Mesenchymal stem cell (in vitro differentiated cells and primary cell): ENCODE measurements at regions not wholly inside any gene's neighbourhood (a gene's known extent, or its start where the extent isn't known, plus 50 kb on each side); places are given as distances from the start of the nearest gene placed in this dataset.
A peak's percentile ranks its signal among the peaks of the same experiment; 100 is the strongest.

Experiments used
- DNase-seq: peaks from one replicate; pipeline ENCODE4 v3.0.0-alpha.2; 2013
- H2AFZ ChIP-seq: one replicate; pipeline ENCODE4 v1.6.1; 2013; ENCODE audit warnings: low read depth, mild to moderate bottlenecking, control low read depth, inconsistent platforms, low read length, moderate library complexity
- H2AK5ac ChIP-seq: 2 replicates; pipeline ENCODE4 v1.6.1; 2013; ENCODE audit warnings: low read length, moderate library complexity, mild to moderate bottlenecking, inconsistent platforms; ENCODE audit not compliant: severe bottlenecking
- H2BK120ac ChIP-seq: one replicate; pipeline ENCODE4 v1.6.1; 2013; ENCODE audit warnings: low read depth, mild to moderate bottlenecking, inconsistent platforms, low read length, moderate library complexity
- H2BK12ac ChIP-seq, 2 experiments: one replicate each; pipeline ENCODE4 v1.6.1; 2013; ENCODE audit warnings: inconsistent platforms in 2 of 2, low read length in 2 of 2, mild to moderate bottlenecking in 2 of 2, moderate library complexity in 2 of 2, control low read depth in 1 of 2
- H2BK15ac ChIP-seq: one replicate; pipeline ENCODE4 v1.6.1; 2013; ENCODE audit warnings: mild to moderate bottlenecking, low read depth, inconsistent platforms; ENCODE audit not compliant: poor library complexity, severe bottlenecking
- H2BK5ac ChIP-seq: 2 replicates; pipeline ENCODE4 v1.6.1; 2013; ENCODE audit warnings: low read depth, mild to moderate bottlenecking, low read length, control low read depth, inconsistent platforms; ENCODE audit not compliant: poor library complexity, severe bottlenecking
- H3K14ac ChIP-seq, 2 experiments: one replicate each; pipeline ENCODE4 v1.6.1; 2013; ENCODE audit warnings: inconsistent platforms in 2 of 2, low read length in 2 of 2, control low read depth in 1 of 2, mild to moderate bottlenecking in 1 of 2, moderate library complexity in 1 of 2
- H3K18ac ChIP-seq, 2 experiments: one replicate each; pipeline ENCODE4 v1.6.1; 2013; ENCODE audit warnings: inconsistent platforms in 2 of 2, low read length in 2 of 2, control low read depth in 1 of 2, low read depth in 1 of 2, mild to moderate bottlenecking in 1 of 2
- H3K23ac ChIP-seq, 2 experiments: one replicate each; pipeline ENCODE4 v1.6.1; 2013; ENCODE audit warnings: inconsistent platforms in 2 of 2, low read length in 2 of 2, mild to moderate bottlenecking in 2 of 2, moderate library complexity in 2 of 2, control low read depth in 1 of 2
- H3K27ac ChIP-seq: 2 replicates; pipeline ENCODE4 v1.5.1; 2013; ENCODE audit warnings: mild to moderate bottlenecking, moderate library complexity, low read length, control low read depth, inconsistent platforms; ENCODE audit not compliant: poor library complexity, severe bottlenecking
- H3K27me3 ChIP-seq, 2 experiments: 2 replicates each; pipeline versions ENCODE4 v1.6.1 to v1.7.0; 2013; ENCODE audit warnings: low read length in 2 of 2, mild to moderate bottlenecking in 2 of 2, moderate library complexity in 2 of 2, control low read depth in 1 of 2, inconsistent platforms in 1 of 2; ENCODE audit not compliant: control insufficient read depth in 1 of 2, insufficient read depth in 1 of 2
- H3K36me3 ChIP-seq, 2 experiments: 2 replicates each; pipeline versions ENCODE4 v1.6.1 to v1.7.0; 2013; ENCODE audit warnings: low read length in 2 of 2, control low read depth in 1 of 2, inconsistent platforms in 1 of 2, low read depth in 1 of 2, mild to moderate bottlenecking in 1 of 2; ENCODE audit not compliant: insufficient read depth in 2 of 2, control insufficient read depth in 1 of 2
- H3K4ac ChIP-seq, 2 experiments: one replicate each; pipeline ENCODE4 v1.6.1; 2013; ENCODE audit warnings: inconsistent platforms in 2 of 2, low read length in 2 of 2, mild to moderate bottlenecking in 2 of 2, moderate library complexity in 2 of 2, control low read depth in 1 of 2, low read depth in 1 of 2
- H3K4me1 ChIP-seq: 2 replicates; pipeline ENCODE4 v1.6.1; 2013; ENCODE audit warnings: low read depth, low read length, control low read depth; ENCODE audit not compliant: control insufficient read depth, insufficient read depth
- H3K4me2 ChIP-seq: 2 replicates; pipeline ENCODE4 v1.6.1; 2013; ENCODE audit warnings: low read length, mild to moderate bottlenecking, inconsistent platforms; ENCODE audit not compliant: poor library complexity, severe bottlenecking
- H3K4me3 ChIP-seq, 2 experiments: 2 replicates each; pipeline versions ENCODE4 v1.5.1 to v1.7.0; 2013; ENCODE audit warnings: low read length in 2 of 2, mild to moderate bottlenecking in 2 of 2, control low read depth in 1 of 2, low read depth in 1 of 2; ENCODE audit not compliant: insufficient read depth in 1 of 2
- H3K79me1 ChIP-seq: replicated peaks from 2 replicates; pipeline ENCODE4 v1.6.1; 2013; ENCODE audit warnings: mild to moderate bottlenecking, control low read depth, low read length, inconsistent platforms; ENCODE audit not compliant: poor library complexity, severe bottlenecking
- H3K9ac ChIP-seq: 2 replicates; pipeline ENCODE4 v1.7.0; 2013; ENCODE audit warnings: mild to moderate bottlenecking, low read length, moderate library complexity
- H3K9me3 ChIP-seq: 2 replicates; pipeline ENCODE4 v1.7.0; 2013; ENCODE audit warnings: mild to moderate bottlenecking, low read length; ENCODE audit not compliant: control insufficient read depth
- H4K8ac ChIP-seq: one replicate; pipeline ENCODE4 v1.6.1; 2013; ENCODE audit warnings: inconsistent platforms, mild to moderate bottlenecking, low read length, moderate library complexity
- H4K91ac ChIP-seq: one replicate; pipeline ENCODE4 v1.6.1; 2013; ENCODE audit warnings: mild to moderate bottlenecking, low read length, inconsistent platforms
- WGBS: methylation state at CpG from one replicate; pipeline ENCODE4 v1.1.7; 2013; ENCODE audit warnings: mixed read lengths; 5-methylcytosine and 5-hydroxymethylcytosine counted together

GRCh38 chr9:121598965-121599871 lies 52.2 kb upstream of the DAB2IP start:
- Histone ChIP-seq H3K4me1 (peaks cover 22% of the 10 kb centered on the region), H3K23ac (no peak overlapping the region), H4K8ac (peak overlapping the region; percentile 47), H3K4me3 (peak overlapping the region; percentile 62 to 64), H2AK5ac (no peak overlapping the region), H2BK5ac (no peak overlapping the region), H2BK12ac (peak overlapping the region; percentile 49 to 68), H3K14ac (no peak overlapping the region), H3K9ac (peak overlapping the region; percentile 38), H2AFZ (no peak overlapping the region), H2BK120ac (peak overlapping the region; percentile 58), H3K27me3 (peaks cover 12 to 48% of the 10 kb centered on the region in 2 experiments), H3K4me2 (peak overlapping the region; percentile 94), H4K91ac (peak overlapping the region; percentile 30), H3K4ac (peak overlapping the region in 1 of 2 experiments; percentile 62), H3K18ac (no peak overlapping the region), H3K79me1 (peaks cover 8% of the 10 kb centered on the region), H3K27ac (peak overlapping the region; percentile 76), H2BK15ac (peak overlapping the region; percentile 84), H3K36me3 (no peaks in the 10 kb centered on the region), H3K9me3 (peaks cover 10% of the 10 kb centered on the region)
- peak; percentile 57 for DNase-seq
- under 1% methylated on average over 45 of the region's 88 CpGs for WGBS

- Histone ChIP-seq H2AFZ (no peak overlapping the region), H3K14ac (no peak overlapping the region), H4K8ac (peak overlapping the region; percentile 47), H2BK5ac (no peak overlapping the region), H3K4me2 (peak overlapping the region; percentile 94), H2BK15ac (peak overlapping the region; percentile 12), H4K91ac (peak overlapping the region; percentile 30), H3K9ac (peak overlapping the region; percentile 38), H3K27me3 (peaks cover 12 to 52% of the 10 kb centered on the region in 2 experiments), H2BK120ac (no peak overlapping the region), H3K4me3 (peak overlapping the region; percentile 62 to 64), H2AK5ac (no peak overlapping the region), H3K4ac (no peak overlapping the region), H2BK12ac (peak overlapping the region in 1 of 2 experiments; percentile 33), H3K79me1 (peaks cover 9% of the 10 kb centered on the region), H3K36me3 (no peaks in the 10 kb centered on the region), H3K23ac (no peak overlapping the region), H3K27ac (no peak overlapping the region), H3K18ac (no peak overlapping the region), H3K4me1 (peaks cover 25% of the 10 kb centered on the region), H3K9me3 (peaks cover 10% of the 10 kb centered on the region)
- 21% methylated on average over 7 of the region's 25 CpGs for WGBS
- no peak for DNase-seq
Observed at GRCh38 chr9:121599872-121600585, 51.4 kb upstream of the DAB2IP start.

GRCh38 chr9:121601194-121601593 lies 50.2 kb upstream of the DAB2IP start:
- Histone ChIP-seq H3K9ac (no peak overlapping the region), H4K91ac (no peak overlapping the region), H2BK120ac (no peak overlapping the region), H3K4me2 (no peak overlapping the region), H2AK5ac (no peak overlapping the region), H2AFZ (no peak overlapping the region), H3K27ac (no peak overlapping the region), H3K4ac (no peak overlapping the region), H2BK15ac (no peak overlapping the region), H3K4me3 (no peak overlapping the region), H3K36me3 (no peaks in the 10 kb centered on the region), H3K9me3 (peaks cover 10% of the 10 kb centered on the region), H3K79me1 (peaks cover 9% of the 10 kb centered on the region), H3K23ac (no peak overlapping the region), H3K4me1 (peaks cover 25% of the 10 kb centered on the region), H2BK5ac (no peak overlapping the region), H3K18ac (no peak overlapping the region), H4K8ac (no peak overlapping the region), H3K14ac (no peak overlapping the region), H2BK12ac (no peak overlapping the region), H3K27me3 (peaks cover 12 to 52% of the 10 kb centered on the region in 2 experiments)
- WGBS, result 80% methylated on average over 2 of the region's 3 CpGs
- peak; percentile 74 for DNase-seq
